ENCODE measurements at regions not wholly inside any gene's neighbourhood (a gene's known extent, or its start where the extent isn't known, plus 50 kb on each side); places are given as distances from the start of the nearest gene placed in this dataset.
"Not testable (repeated sequence)": the region's sequence is repeated elsewhere in the genome, so short reads cannot be mapped to it uniquely, and the experiment has no call there.

- Mint-ChIP-seq H3K27me3 (no peaks in the 10 kb centered on the region), H3K9me3 (peaks cover 2 to 6% (median 5%) of the 10 kb centered on the region in 3 donors), H3K4me1 (no peaks in the 10 kb centered on the region), H3K36me3 (peaks cover 4% of the 10 kb centered on the region), H3K27ac (no peak overlapping the region), H3K4me3 (no peak overlapping the region)
These were observed 207.5 kb upstream of the SLC35B3 start for GRCh38 chr6:8642854-8643253.

- H3K27me3 Mint-ChIP-seq = no peaks in the 10 kb centered on the region
- no peaks in the 10 kb centered on the region for H3K4me1 Mint-ChIP-seq
- H3K9me3 Mint-ChIP-seq = peaks cover 2 to 6% (median 5%) of the 10 kb centered on the region in 3 donors
- peak overlapping the region in 1 of 4 donors; percentile 3 for H3K4me3 Mint-ChIP-seq
- H3K27ac Mint-ChIP-seq = no peak overlapping the region
- peaks cover 4% of the 10 kb centered on the region for H3K36me3 Mint-ChIP-seq
These were observed 206.8 kb upstream of the SLC35B3 start for GRCh38 chr6:8642131-8642530.

- no peaks in the 10 kb centered on the region for H3K27me3 Mint-ChIP-seq
- H3K4me1 Mint-ChIP-seq = no peaks in the 10 kb centered on the region
- H3K36me3 Mint-ChIP-seq = peaks cover 4% of the 10 kb centered on the region
- H3K4me3 Mint-ChIP-seq = no peak overlapping the region
- peaks cover 3 to 9% (median 6%) of the 10 kb centered on the region in 3 donors for H3K9me3 Mint-ChIP-seq
- no peak overlapping the region for H3K27ac Mint-ChIP-seq
These were observed 204.7 kb upstream of the SLC35B3 start for GRCh38 chr6:8639928-8640649.

- Mint-ChIP-seq H3K27me3 (no peaks in the 10 kb centered on the region), H3K9me3 (peaks cover 3 to 6% (median 5%) of the 10 kb centered on the region in 3 donors), H3K4me1 (no peaks in the 10 kb centered on the region), H3K36me3 (peaks cover 1% of the 10 kb centered on the region), H3K4me3 (no peak overlapping the region), H3K27ac (no peak overlapping the region)
These were observed 202.7 kb upstream of the SLC35B3 start for GRCh38 chr6:8637896-8638597.

GRCh38 chr6:8633762-8634161 lies 198.4 kb upstream of the SLC35B3 start:
- Mint-ChIP-seq H3K9me3 (peaks cover 0 to 4% (median 3%) of the 10 kb centered on the region in 3 donors), H3K27me3 (no peaks in the 10 kb centered on the region), H3K36me3 (no peaks in the 10 kb centered on the region), H3K4me3 (no peak overlapping the region), H3K4me1 (no peaks in the 10 kb centered on the region), H3K27ac (no peak overlapping the region)

GRCh38 chr6:8628736-8629135 lies 193.4 kb upstream of the SLC35B3 start:
- Mint-ChIP-seq H3K4me3 (no peak overlapping the region), H3K9me3 (no peaks in the 10 kb centered on the region), H3K27ac (no peak overlapping the region), H3K27me3 (no peaks in the 10 kb centered on the region), H3K4me1 (peaks cover 0 to 2% (median 0%) of the 10 kb centered on the region in 3 donors), H3K36me3 (no peaks in the 10 kb centered on the region)

- H3K27ac Mint-ChIP-seq = no peak overlapping the region
- no peaks in the 10 kb centered on the region for H3K27me3 Mint-ChIP-seq
- no peak overlapping the region for H3K4me3 Mint-ChIP-seq
- peaks cover 0 to 2% (median 0%) of the 10 kb centered on the region in 3 donors for H3K4me1 Mint-ChIP-seq
- H3K9me3 Mint-ChIP-seq = no peaks in the 10 kb centered on the region
- H3K36me3 Mint-ChIP-seq = no peaks in the 10 kb centered on the region
These were observed 192.7 kb upstream of the SLC35B3 start for GRCh38 chr6:8628063-8628462.

GRCh38 chr6:8627085-8627861 lies 191.9 kb upstream of the SLC35B3 start:
- Mint-ChIP-seq H3K27ac (no peak overlapping the region), H3K4me3 (no peak overlapping the region), H3K27me3 (no peaks in the 10 kb centered on the region), H3K9me3 (no peaks in the 10 kb centered on the region), H3K4me1 (peaks cover 0 to 2% (median 0%) of the 10 kb centered on the region in 3 donors), H3K36me3 (no peaks in the 10 kb centered on the region)

GRCh38 chr6:8624665-8625064 lies 189.3 kb upstream of the SLC35B3 start:
- no peaks in the 10 kb centered on the region for H3K9me3 Mint-ChIP-seq
- H3K36me3 Mint-ChIP-seq = no peaks in the 10 kb centered on the region
- no peaks in the 10 kb centered on the region for H3K27me3 Mint-ChIP-seq
- H3K27ac Mint-ChIP-seq = no peak overlapping the region
- H3K4me3 Mint-ChIP-seq = no peak overlapping the region
- peaks cover 0 to 2% (median 0%) of the 10 kb centered on the region in 3 donors for H3K4me1 Mint-ChIP-seq

- peaks cover 0 to 2% (median 0%) of the 10 kb centered on the region in 3 donors for H3K4me1 Mint-ChIP-seq
- H3K9me3 Mint-ChIP-seq = no peaks in the 10 kb centered on the region
- no peak overlapping the region for H3K27ac Mint-ChIP-seq
- no peaks in the 10 kb centered on the region for H3K27me3 Mint-ChIP-seq
- no peaks in the 10 kb centered on the region for H3K36me3 Mint-ChIP-seq
- no peak overlapping the region for H3K4me3 Mint-ChIP-seq
These were observed 188.1 kb upstream of the SLC35B3 start for GRCh38 chr6:8623441-8623840.

- Mint-ChIP-seq H3K9me3 (peaks cover 0 to 2% (median 1%) of the 10 kb centered on the region in 3 donors), H3K4me1 (no peaks in the 10 kb centered on the region), H3K4me3 (no peak overlapping the region), H3K27ac (no peak overlapping the region), H3K27me3 (no peaks in the 10 kb centered on the region), H3K36me3 (no peaks in the 10 kb centered on the region)
These were observed 184.5 kb upstream of the SLC35B3 start for GRCh38 chr6:8619853-8620252.

- not testable (repeated sequence) for H3K27ac Mint-ChIP-seq, H3K36me3 Mint-ChIP-seq, H3K9me3 Mint-ChIP-seq, H3K27me3 Mint-ChIP-seq, H3K4me3 Mint-ChIP-seq, H3K4me1 Mint-ChIP-seq
These were observed 184.1 kb upstream of the SLC35B3 start for GRCh38 chr6:8619408-8619807.

GRCh38 chr6:8608737-8609136 lies 173.4 kb upstream of the SLC35B3 start:
- no peaks in the 10 kb centered on the region for H3K27me3 Mint-ChIP-seq
- peaks cover 3% of the 10 kb centered on the region for H3K36me3 Mint-ChIP-seq
- no peak overlapping the region for H3K27ac Mint-ChIP-seq
- H3K4me3 Mint-ChIP-seq = no peak overlapping the region
- peaks cover 0 to 8% (median 5%) of the 10 kb centered on the region in 3 donors for H3K9me3 Mint-ChIP-seq
- H3K4me1 Mint-ChIP-seq = no peaks in the 10 kb centered on the region

- Mint-ChIP-seq H3K4me1 (no peaks in the 10 kb centered on the region), H3K9me3 (peaks cover 6 to 9% (median 7%) of the 10 kb centered on the region in 3 donors), H3K27me3 (no peaks in the 10 kb centered on the region), H3K4me3 (no peak overlapping the region), H3K27ac (no peak overlapping the region), H3K36me3 (no peaks in the 10 kb centered on the region)
These were observed 154.8 kb upstream of the SLC35B3 start for GRCh38 chr6:8589941-8590729.

GRCh38 chr6:8588176-8588575 lies 152.8 kb upstream of the SLC35B3 start:
- Mint-ChIP-seq H3K9me3 (peaks cover 2 to 10% (median 8%) of the 10 kb centered on the region in 3 donors), H3K36me3 (no peaks in the 10 kb centered on the region), H3K4me1 (no peaks in the 10 kb centered on the region), H3K4me3 (no peak overlapping the region), H3K27me3 (no peaks in the 10 kb centered on the region), H3K27ac (no peak overlapping the region)
